Sciatic nerve (tissue), 2 donors: ENCODE measurements at regions not wholly inside any gene's neighbourhood (a gene's known extent, or its start where the extent isn't known, plus 50 kb on each side); places are given as distances from the start of the nearest gene placed in this dataset.

ENCODE experiments used
- ATAC-seq: fragments of 200-7000 bp; cut with Tn5 transposase; one replicate; pipeline ENCODE4 v1.9.1; 2020; ENCODE audit warnings: mild to moderate bottlenecking, moderate library complexity
- DNase-seq: peaks from one replicate; pipeline ENCODE4 v3.0.0-alpha.2; 2020; ENCODE audit warnings: low spot score
- intact Hi-C: fragments of 100-400 bp; cut with DNase I; formaldehyde crosslinking; loops from one replicate; pipeline ENCODE4 v1.14.2; 2022
- donor health status: DM: no; HTN: no; CAD: no.
- donor health status: DM: no; HTN: no; CAD: no.

- ATAC-seq: no peak
- DNase-seq: no peak
- intact Hi-C loops: loop anchor here (10.0 kb wide), 1 partner anchor 608 kb away; no protein-coding TSS in a partner anchor
Measured at GRCh38 chr9:71253011-71253410, 131.6 kb upstream of the TRPM3 start.

- intact Hi-C loops: loop anchor here (10.0 kb wide), 1 partner anchor 606 kb away; no protein-coding TSS in a partner anchor
- DNase-seq: no peak
- ATAC-seq: no peak
Measured at GRCh38 chr9:71250581-71250980, 129.2 kb upstream of the TRPM3 start.

- peak; percentile 86 for ATAC-seq
- no peak for DNase-seq
- intact Hi-C loops: loop anchor here (5.0 to 10.0 kb wide), 2 partner anchors 323 to 605 kb away; no protein-coding TSS in a partner anchor
Measured at GRCh38 chr9:71249729-71250317, 128.4 kb upstream of the TRPM3 start.

- DNase-seq: no peak
- no peak for ATAC-seq
- intact Hi-C loops: loop anchor here (5.0 kb wide), 1 partner anchor 318 kb away; no protein-coding TSS in a partner anchor
Measured at GRCh38 chr9:71245651-71246050, 124.2 kb upstream of the TRPM3 start.

GRCh38 chr9:71243951-71244350 lies 122.5 kb upstream of the TRPM3 start:
- intact Hi-C loops: no loop called here
- no peak for ATAC-seq
- DNase-seq: no peak

- ATAC-seq (no peak), DNase-seq (no peak)
- intact Hi-C loops: no loop called here
Measured at GRCh38 chr9:71242081-71242480, 120.7 kb upstream of the TRPM3 start.

- intact Hi-C loops: no loop called here
- ATAC-seq: no peak
- DNase-seq: no peak
Measured at GRCh38 chr9:71237051-71237450, 115.6 kb upstream of the TRPM3 start.

GRCh38 chr9:71233646-71234045 lies 112.2 kb upstream of the TRPM3 start:
- DNase-seq: no peak
- intact Hi-C loops: no loop called here
- ATAC-seq: no peak

- no peak for DNase-seq
- intact Hi-C loops: no loop called here
- ATAC-seq: no peak
Measured at GRCh38 chr9:71223953-71224538, 102.6 kb upstream of the TRPM3 start.

- no peak for DNase-seq
- no peak for ATAC-seq
- intact Hi-C loops: no loop called here
Measured at GRCh38 chr9:71218774-71219173, 97.4 kb upstream of the TRPM3 start.

- ATAC-seq (no peak), DNase-seq (no peak)
- intact Hi-C loops: no loop called here
Measured at GRCh38 chr9:71213633-71214032, 92.2 kb upstream of the TRPM3 start.

GRCh38 chr9:71210326-71210725 lies 88.9 kb upstream of the TRPM3 start:
- ATAC-seq (no peak), DNase-seq (no peak)
- intact Hi-C loops: no loop called here

- ATAC-seq (no peak), DNase-seq (no peak)
- intact Hi-C loops: no loop called here
Measured at GRCh38 chr9:71209890-71210289, 88.5 kb upstream of the TRPM3 start.

- no peak for DNase-seq
- no peak for ATAC-seq
- intact Hi-C loops: no loop called here
Measured at GRCh38 chr9:71202931-71203330, 81.5 kb upstream of the TRPM3 start.

GRCh38 chr9:71191708-71192107 lies 70.3 kb upstream of the TRPM3 start:
- DNase-seq: no peak
- intact Hi-C loops: no loop called here
- no peak for ATAC-seq

GRCh38 chr9:71183251-71183650 lies 61.8 kb upstream of the TRPM3 start:
- ATAC-seq (no peak), DNase-seq (no peak)
- intact Hi-C loops: no loop called here

- ATAC-seq: no peak
- intact Hi-C loops: no loop called here
- no peak for DNase-seq
Measured at GRCh38 chr9:71179183-71179582, 57.8 kb upstream of the TRPM3 start.

- no peak for DNase-seq
- intact Hi-C loops: no loop called here
- no peak for ATAC-seq
Measured at GRCh38 chr9:71177901-71178300, 56.5 kb upstream of the TRPM3 start.

GRCh38 chr9:71171517-71171916 lies 50.1 kb upstream of the TRPM3 start:
- intact Hi-C loops: no loop called here
- ATAC-seq: no peak
- DNase-seq: no peak
